HCT116 (cell line): ENCODE measurements at regions not wholly inside any gene's neighbourhood (a gene's known extent, or its start where the extent isn't known, plus 50 kb on each side); places are given as distances from the start of the nearest gene placed in this dataset.

Source experiments
- ATAC-seq: fragments of 200-7000 bp; cut with Tn5 transposase; 2 replicates; pipeline ENCODE4 v1.9.1; 2020; ENCODE audit warnings: mild to moderate bottlenecking, moderate library complexity
- BruUV-seq: library from RNA; stranded (reverse); fragments of 400-500 nt; replicated peaks from 2 replicates; lab custom pipeline; 2021; lab: Mats Ljungman, UMichigan
- CTCF ChIA-PET: fragments of 300-600 bp; sonication (Branson Sonifier 250); formaldehyde crosslinking; loops from one replicate; lab custom pipeline; 2021; ENCODE audit warnings: antibody characterized with exemption; lab: Charles Lee
- POLR2A ChIA-PET: fragments of 300-600, 350-600 bp; sonication (Branson Sonifier 250); formaldehyde crosslinking; loops from one replicate; lab custom pipeline; 2021; ENCODE audit warnings: antibody characterized with exemption; lab: Charles Lee
- RAD21 ChIA-PET, 2 experiments: fragments of 300-600 bp; sonication (Branson Sonifier 250); formaldehyde crosslinking; loops; one replicate each; lab custom pipeline; 2023; ENCODE audit warnings: low total read pairs in 2 of 2; ENCODE audit not compliant: uncharacterized antibody in 2 of 2, unreplicated experiment in 2 of 2, low non-redundant PET in 1 of 2; lab: Charles Lee
- DNase-seq: peaks from one replicate; pipeline ENCODE4 v3.0.0-alpha.2; 2010; ENCODE audit warnings: low read depth, low spot score
- H2AFZ ChIP-seq: fragments of 200-600 bp; shearing (Covaris generic), sonication (generic); 2 replicates; pipeline ENCODE4 v1.6.1; 2017; ENCODE audit warnings: low read depth, mixed run types, mixed read lengths, antibody characterized with exemption, low read length; ENCODE audit not compliant: poor library complexity, severe bottlenecking
- H3K27ac ChIP-seq: 2 replicates; pipeline ENCODE4 v1.5.1; 2012; ENCODE audit warnings: low read depth, low read length
- H3K27me3 ChIP-seq: fragments of 200-600 bp; sonication (generic); 2 replicates; pipeline ENCODE4 v1.6.1; 2016; ENCODE audit warnings: mixed run types, low read length, mixed read lengths; ENCODE audit not compliant: insufficient read depth
- H3K36me3 ChIP-seq, 2 experiments: fragments of 200-500 bp in 1 of 2; fragments of 200-600 bp in 1 of 2; sonication (Bioruptor generic) in 1 of 2; sonication (generic) in 1 of 2; 2 replicates each; pipeline versions ENCODE4 v1.5.1 to v1.6.1; 2014 to 2016; ENCODE audit warnings: low read length in 2 of 2, inconsistent platforms in 1 of 2, mixed read lengths in 1 of 2, mixed run types in 1 of 2; ENCODE audit not compliant: insufficient read depth in 2 of 2, control insufficient read depth in 1 of 2
- H3K4me1 ChIP-seq, 2 experiments: fragments of 200-600 bp in 1 of 2; sonication (generic) in 1 of 2; 2 replicates each; pipeline versions ENCODE4 v1.5.1 to v1.6.1; 2012 to 2017; ENCODE audit warnings: low read length in 2 of 2, inconsistent platforms in 1 of 2, mild to moderate bottlenecking in 1 of 2, mixed read lengths in 1 of 2, mixed run types in 1 of 2, moderate library complexity in 1 of 2; ENCODE audit not compliant: insufficient read depth in 2 of 2, control insufficient read depth in 1 of 2
- H3K4me2 ChIP-seq: fragments of 200-600 bp; sonication (generic); 2 replicates; pipeline ENCODE4 v1.6.1; 2017; ENCODE audit warnings: mixed run types, low read length, mixed read lengths
- H3K4me3 ChIP-seq, 2 experiments: fragments of 200-600 bp in 1 of 2; sonication (generic) in 1 of 2; replicated peaks in 1 of 2; 2 replicates each; pipeline ENCODE4 v1.5.1; 2011 to 2016; ENCODE audit warnings: low read length in 2 of 2, control low read depth in 1 of 2, low read depth in 1 of 2, mild to moderate bottlenecking in 1 of 2, mixed read lengths in 1 of 2, mixed run types in 1 of 2
- H3K79me2 ChIP-seq: fragments of 200-600 bp; sonication (generic); 2 replicates; pipeline ENCODE4 v1.6.1; 2017; ENCODE audit warnings: mild to moderate bottlenecking, mixed run types, low read length, moderate library complexity, mixed read lengths; ENCODE audit not compliant: insufficient read depth
- H3K9ac ChIP-seq: fragments of 200-600 bp; sonication (generic); 2 replicates; pipeline ENCODE4 v1.6.1; 2016; ENCODE audit warnings: low read length, mixed read lengths
- H3K9me2 ChIP-seq: fragments of 200-600 bp; sonication (generic), shearing (Covaris generic); 2 replicates; pipeline ENCODE4 v1.6.1; 2017; ENCODE audit warnings: mixed run types, mild to moderate bottlenecking, moderate library complexity; ENCODE audit not compliant: insufficient read depth
- H3K9me3 ChIP-seq, 2 experiments: fragments of 200-500 bp in 1 of 2; fragments of 200-600 bp in 1 of 2; sonication (Bioruptor generic) in 1 of 2; sonication (generic) in 1 of 2; 2 replicates each; pipeline ENCODE4 v1.6.1; 2014 to 2017; ENCODE audit warnings: low read length in 2 of 2, mixed read lengths in 2 of 2, inconsistent platforms in 1 of 2, low read depth in 1 of 2, mild to moderate bottlenecking in 1 of 2, mixed run types in 1 of 2, moderate library complexity in 1 of 2; ENCODE audit not compliant: control insufficient read depth in 1 of 2, insufficient read depth in 1 of 2
- H4K20me1 ChIP-seq: fragments of 200-600 bp; sonication (generic), shearing (Covaris generic); 2 replicates; pipeline ENCODE4 v1.6.1; 2017; ENCODE audit warnings: mixed run types, mild to moderate bottlenecking, moderate library complexity; ENCODE audit not compliant: insufficient read depth
- ATF3 ChIP-seq: IDR thresholded peaks from 2 replicates; pipeline ENCODE4 v1.6.1; 2012
- CEBPB ChIP-seq: IDR thresholded peaks from 2 replicates; pipeline ENCODE4 v1.6.1; 2012; ENCODE audit warnings: low read depth
- CTCF ChIP-seq, 3 experiments: fragments of 200-600 bp in 1 of 3; sonication (generic) in 1 of 3; IDR thresholded peaks in 2 of 3; conservative IDR thresholded peaks in 1 of 3; 2 replicates each; pipeline ENCODE4 v1.5.1; 2012 to 2017; ENCODE audit warnings: low read depth in 2 of 3, low read length in 2 of 3, antibody characterized with exemption in 1 of 3, borderline replicate concordance in 1 of 3, control low read depth in 1 of 3, mild to moderate bottlenecking in 1 of 3, mixed read lengths in 1 of 3, mixed run types in 1 of 3, moderate library complexity in 1 of 3; ENCODE audit not compliant: insufficient read depth in 1 of 3
- EGR1 ChIP-seq: IDR thresholded peaks from 2 replicates; pipeline ENCODE4 v1.6.1; 2012; ENCODE audit warnings: low read depth
- ELF1 ChIP-seq: IDR thresholded peaks from 2 replicates; pipeline ENCODE4 v1.6.1; 2012; ENCODE audit warnings: low read depth, borderline replicate concordance
- EZH2 ChIP-seq: fragments of 200-600 bp; sonication (generic); IDR thresholded peaks from 2 replicates; pipeline ENCODE4 v1.6.1; 2017; ENCODE audit warnings: antibody characterized with exemption, mixed run types
- EZH2phosphoT487 ChIP-seq: fragments of 200-600 bp; IDR thresholded peaks from 2 replicates; pipeline ENCODE4 v1.6.1; 2018; ENCODE audit warnings: antibody characterized with exemption, borderline replicate concordance
- FOSL1 ChIP-seq: IDR thresholded peaks from 2 replicates; pipeline ENCODE4 v1.6.1; 2012; ENCODE audit warnings: low read depth
- JUND ChIP-seq: IDR thresholded peaks from 2 replicates; pipeline ENCODE4 v1.6.1; 2012
- MAX ChIP-seq: IDR thresholded peaks from 2 replicates; pipeline ENCODE4 v1.6.1; 2012
- POLR2A ChIP-seq: IDR thresholded peaks from 2 replicates; pipeline ENCODE4 v1.7.0; 2011; ENCODE audit warnings: borderline replicate concordance; ENCODE audit not compliant: insufficient read depth, insufficient read length; ENCODE audit errors: extremely low read depth
- POLR2AphosphoS5 ChIP-seq: IDR thresholded peaks from 2 replicates; pipeline ENCODE4 v1.6.1; 2011; ENCODE audit warnings: mild to moderate bottlenecking, low read depth, low read length, moderate library complexity
- RAD21 ChIP-seq: IDR thresholded peaks from 2 replicates; pipeline ENCODE4 v1.6.1; 2012; ENCODE audit warnings: low read depth, mild to moderate bottlenecking
- SP1 ChIP-seq: IDR thresholded peaks from 2 replicates; pipeline ENCODE4 v1.6.1; 2012; ENCODE audit warnings: low read depth
- ZBTB33 ChIP-seq: IDR thresholded peaks from 2 replicates; pipeline ENCODE4 v1.6.1; 2011; ENCODE audit warnings: mild to moderate bottlenecking, low read length, moderate library complexity; ENCODE audit not compliant: insufficient replicate concordance; ENCODE audit errors: extremely low read depth
- ZFX ChIP-seq: fragments of 450-650 bp; IDR thresholded peaks from 2 replicates; pipeline ENCODE4 v1.6.1; 2017
- intact Hi-C: fragments of 100-400 bp; cut with micrococcal nuclease; formaldehyde crosslinking; loops from 2 replicates; pipeline ENCODE4 v1.10.0; 2022

GRCh38 chr11:127412234-127412633 is 411.7 kb upstream of the KIRREL3 start:
- no peak for DNase-seq
- BruUV-seq = no TSS peak
- TF ChIP-seq RAD21 = no peak
- TF ChIP-seq EGR1 = no peak
- no peak for TF ChIP-seq POLR2A
- no peak for TF ChIP-seq JUND
- no peak for TF ChIP-seq POLR2AphosphoS5
- TF ChIP-seq MAX = no peak
- TF ChIP-seq CEBPB = no peak
- TF ChIP-seq ZBTB33 = no peak
- TF ChIP-seq CTCF (IDR thresholded peaks at IDR 0.05 in 2 of 3, conservative IDR thresholded peaks at IDR 0.05 in 1 of 3; ENCODE audit: borderline replicate concordance in 1 of 3, insufficient read depth in 1 of 3, low read depth in 2 of 3, low read length in 2 of 3) = no peak
- no peak for TF ChIP-seq EZH2phosphoT487
- no peak for TF ChIP-seq ATF3
- TF ChIP-seq EZH2 = no peak
- TF ChIP-seq FOSL1 = no peak
- TF ChIP-seq ELF1 = no peak
- TF ChIP-seq SP1 = no peak
- no peak for TF ChIP-seq ZFX
- POLR2A ChIA-PET = no interaction called here
- Histone ChIP-seq H4K20me1 (no peaks in the 10 kb centered on the region), H3K9me2 (no peaks in the 10 kb centered on the region), H3K4me3 (no peak overlapping the region), H3K79me2 (no peaks in the 10 kb centered on the region), H3K9me3 (peaks cover 0 to 11% of the 10 kb centered on the region in 2 experiments; a peak in 2 of 4 replicates), H3K4me1 (no peaks in the 10 kb centered on the region), H3K4me2 (no peak overlapping the region), H2AFZ (no peak overlapping the region), H3K27ac (no peak overlapping the region), H3K9ac (no peak overlapping the region), H3K36me3 (no peaks in the 10 kb centered on the region), H3K27me3 (no peaks in the 10 kb centered on the region)
- no peak for ATAC-seq
- CTCF ChIA-PET = no interaction called here
- RAD21 ChIA-PET = no interaction called here
- intact Hi-C loops = no loop called here
